HG02759 (cell line): ENCODE measurements at regions not wholly inside any gene's neighbourhood (a gene's known extent, or its start where the extent isn't known, plus 50 kb on each side); places are given as distances from the start of the nearest gene placed in this dataset.

Experiments used
- ATAC-seq: cut with Tn5 transposase; IDR thresholded peaks from one replicate; pipeline ENCODE4 v1.9.1; 2021; ENCODE audit warnings: mild to moderate bottlenecking, moderate library complexity; ENCODE audit not compliant: unreplicated experiment

- peak; percentile 81 for ATAC-seq
These were observed 284.8 kb downstream of the ETS1 start for GRCh38 chr11:128302425-128303186.

- ATAC-seq, result no peak
These were observed 285.6 kb downstream of the ETS1 start for GRCh38 chr11:128301756-128302155.

- no peak for ATAC-seq
These were observed 286.6 kb downstream of the ETS1 start for GRCh38 chr11:128300785-128301184.

- ATAC-seq, result peak; percentile 35
These were observed 288.1 kb downstream of the ETS1 start for GRCh38 chr11:128299132-128299726.

- ATAC-seq, result no peak
These were observed 289.1 kb downstream of the ETS1 start for GRCh38 chr11:128298271-128298670.

- ATAC-seq, result no peak
These were observed 289.6 kb downstream of the ETS1 start for GRCh38 chr11:128297805-128298204.

- ATAC-seq, result no peak
These were observed 290.2 kb downstream of the ETS1 start for GRCh38 chr11:128297091-128297651.

- ATAC-seq, result no peak
These were observed 292.7 kb downstream of the ETS1 start for GRCh38 chr11:128294671-128295050.

- ATAC-seq, result no peak
These were observed 293.2 kb downstream of the ETS1 start for GRCh38 chr11:128294001-128294670.

GRCh38 chr11:128291835-128292234 is 295.5 kb downstream of the ETS1 start:
- ATAC-seq, result no peak

- no peak for ATAC-seq
These were observed 296.4 kb downstream of the ETS1 start for GRCh38 chr11:128291007-128291406.

- ATAC-seq, result peak; percentile 83
These were observed 297.1 kb downstream of the ETS1 start for GRCh38 chr11:128290106-128290840.

- peak; percentile 44 for ATAC-seq
These were observed 298.3 kb downstream of the ETS1 start for GRCh38 chr11:128289048-128289447.

- no peak for ATAC-seq
These were observed 299.0 kb downstream of the ETS1 start for GRCh38 chr11:128288368-128288767.

GRCh38 chr11:128285321-128285720 is 302.0 kb downstream of the ETS1 start:
- ATAC-seq, result no peak

GRCh38 chr11:128284634-128285033 is 302.7 kb downstream of the ETS1 start:
- ATAC-seq, result no peak

GRCh38 chr11:128283451-128283850 is 303.9 kb downstream of the ETS1 start:
- ATAC-seq, result no peak

GRCh38 chr11:128282053-128282452 is 305.3 kb downstream of the ETS1 start:
- ATAC-seq, result no peak

- ATAC-seq, result no peak
These were observed 307.5 kb downstream of the ETS1 start for GRCh38 chr11:128279866-128280265.

- no peak for ATAC-seq
These were observed 313.6 kb downstream of the ETS1 start for GRCh38 chr11:128273736-128274135.

GRCh38 chr11:128271401-128271800 is 316.0 kb downstream of the ETS1 start:
- ATAC-seq, result no peak
